SK-N-SH (cell line): ENCODE measurements at regions not wholly inside any gene's neighbourhood (a gene's known extent, or its start where the extent isn't known, plus 50 kb on each side); places are given as distances from the start of the nearest gene placed in this dataset.

Experiments
- CTCF ChIA-PET: fragments of 300-600, 350-600 bp; formaldehyde crosslinking; extraction: SDS; loops from one replicate; lab custom pipeline; 2021; lab: Yijun Ruan, JAX
- POLR2A ChIA-PET: fragments of 350-600 bp; sonication (Branson Sonifier 250); formaldehyde crosslinking; extraction: SDS; loops from one replicate; lab custom pipeline; 2020; ENCODE audit warnings: antibody characterized with exemption, inconsistent platforms; lab: Yijun Ruan, JAX
- DNase-seq: peaks from one replicate; pipeline ENCODE4 v3.0.0; 2012
- H2AFZ ChIP-seq: fragments of 200-600 bp; sonication (generic); 2 replicates; pipeline ENCODE4 v1.8.1; 2016; ENCODE audit warnings: antibody characterized with exemption, mild to moderate bottlenecking, low read depth
- H3F3A ChIP-seq: fragments of 200-600 bp; sonication (generic); replicated peaks from 2 replicates; pipeline ENCODE3; 2016; ENCODE audit warnings: antibody characterized with exemption, mild to moderate bottlenecking; ENCODE audit not compliant: insufficient read depth
- H3K27ac ChIP-seq, 2 experiments: fragments of 200-500 bp in 1 of 2; fragments of 200-600 bp in 1 of 2; sonication (Bioruptor generic) in 1 of 2; sonication (generic), shearing (Covaris generic) in 1 of 2; 2 replicates each; pipeline versions ENCODE4 v1.5.1 to v1.6.1; 2014 to 2016; ENCODE audit warnings: low read depth in 2 of 2, inconsistent platforms in 1 of 2, low read length in 1 of 2, mild to moderate bottlenecking in 1 of 2, mixed read lengths in 1 of 2
- H3K27me3 ChIP-seq: fragments of 200-600 bp; sonication (generic), shearing (Covaris generic); 2 replicates; pipeline ENCODE4 v1.6.1; 2016; ENCODE audit warnings: mixed run types; ENCODE audit not compliant: insufficient read depth
- H3K36me3 ChIP-seq, 2 experiments: fragments of 200-500 bp in 1 of 2; fragments of 200-600 bp in 1 of 2; sonication (Bioruptor generic) in 1 of 2; sonication (generic) in 1 of 2; replicated peaks in 1 of 2; 2 replicates each; pipeline versions ENCODE3 to v1.5.1; 2014 to 2016; ENCODE audit warnings: low read length in 1 of 2, mild to moderate bottlenecking in 1 of 2; ENCODE audit not compliant: insufficient read depth in 2 of 2, control insufficient read depth in 1 of 2
- H3K4me1 ChIP-seq, 2 experiments: fragments of 200-500 bp in 1 of 2; fragments of 200-600 bp in 1 of 2; sonication (Bioruptor generic) in 1 of 2; sonication (generic), shearing (Covaris generic) in 1 of 2; 2 replicates each; pipeline versions ENCODE4 v1.5.1 to v1.6.1; 2014 to 2016; ENCODE audit warnings: low read depth in 1 of 2, low read length in 1 of 2, mixed run types in 1 of 2; ENCODE audit not compliant: insufficient read depth in 2 of 2, control insufficient read depth in 1 of 2
- H3K4me2 ChIP-seq: fragments of 200-600 bp; sonication (generic), shearing (Covaris generic); 2 replicates; pipeline ENCODE4 v1.6.1; 2017; ENCODE audit warnings: mixed run types
- H3K4me3 ChIP-seq, 2 experiments: fragments of 200-500 bp in 1 of 2; fragments of 200-600 bp in 1 of 2; sonication (Bioruptor generic) in 1 of 2; sonication (generic), shearing (Covaris generic) in 1 of 2; 2 replicates each; pipeline versions ENCODE4 v1.5.1 to v1.8.1; 2014 to 2016; ENCODE audit warnings: low read depth in 2 of 2, inconsistent platforms in 1 of 2, low read length in 1 of 2, mild to moderate bottlenecking in 1 of 2, mixed read lengths in 1 of 2, moderate library complexity in 1 of 2
- H3K79me2 ChIP-seq: fragments of 200-600 bp; sonication (generic); 2 replicates; pipeline ENCODE4 v1.8.1; 2017; ENCODE audit warnings: mild to moderate bottlenecking; ENCODE audit not compliant: insufficient read depth
- H3K9ac ChIP-seq: fragments of 200-600 bp; sonication (generic); 2 replicates; pipeline ENCODE4 v1.6.1; 2017; ENCODE audit warnings: mixed run types
- H3K9me2 ChIP-seq: fragments of 200-600 bp; sonication (generic); 2 replicates; pipeline ENCODE4 v1.6.1; 2017; ENCODE audit warnings: mixed run types
- H3K9me3 ChIP-seq: fragments of 200-600 bp; sonication (generic); 2 replicates; pipeline ENCODE4 v1.6.1; 2017; ENCODE audit warnings: mixed run types, mild to moderate bottlenecking, moderate library complexity
- H4K20me1 ChIP-seq: fragments of 200-600 bp; sonication (generic); 2 replicates; pipeline ENCODE4 v1.6.1; 2017; ENCODE audit warnings: mild to moderate bottlenecking, mixed run types; ENCODE audit not compliant: insufficient read depth
- CHD2 ChIP-seq: fragments of 150-350 bp; IDR thresholded peaks from 2 replicates; pipeline ENCODE4 v1.6.1; 2018; ENCODE audit warnings: low read length; ENCODE audit not compliant: partially characterized antibody
- ELF1 ChIP-seq: IDR thresholded peaks from 2 replicates; pipeline ENCODE4 v1.4.0; 2012
- EP300 ChIP-seq, 2 experiments: IDR thresholded peaks; 2 replicates each; pipeline versions ENCODE4 v1.4.0 to v1.6.1; 2012; ENCODE audit warnings: borderline replicate concordance in 1 of 2, low read depth in 1 of 2, low read length in 1 of 2
- FOSL2 ChIP-seq: IDR thresholded peaks from 2 replicates; pipeline ENCODE4 v1.4.0; 2012; ENCODE audit warnings: low read depth, mild to moderate bottlenecking, moderate library complexity, borderline replicate concordance
- FOXJ3 ChIP-seq: sonication (generic); formaldehyde crosslinking; IDR thresholded peaks from 2 replicates; pipeline ENCODE4 v1.5.1; 2020; ENCODE audit warnings: mild to moderate bottlenecking, missing genetic modification reagents
- FOXM1 ChIP-seq: IDR thresholded peaks from 2 replicates; pipeline ENCODE4 v1.4.0; 2012; ENCODE audit warnings: low read depth, mild to moderate bottlenecking
- JUND ChIP-seq: IDR thresholded peaks from 2 replicates; pipeline ENCODE4 v1.4.0; 2012
- NFIC ChIP-seq: IDR thresholded peaks from 2 replicates; pipeline ENCODE4 v1.4.0; 2012; ENCODE audit warnings: borderline replicate concordance
- RAD21 ChIP-seq: IDR thresholded peaks from 2 replicates; pipeline ENCODE4 v1.6.1; 2012; ENCODE audit warnings: mild to moderate bottlenecking, low read length
- RCOR1 ChIP-seq: fragments of 150-350 bp; IDR thresholded peaks from 2 replicates; pipeline ENCODE4 v1.6.1; 2017; ENCODE audit warnings: antibody characterized with exemption, low read length
- RXRA ChIP-seq: IDR thresholded peaks from 2 replicates; pipeline ENCODE4 v1.4.0; 2012; ENCODE audit warnings: low read depth, mild to moderate bottlenecking, borderline replicate concordance
- SIN3A ChIP-seq: IDR thresholded peaks from 2 replicates; pipeline ENCODE4 v1.6.1; 2012; ENCODE audit warnings: low read depth, mild to moderate bottlenecking, low read length, moderate library complexity, borderline replicate concordance
- SMC3 ChIP-seq: IDR thresholded peaks from 2 replicates; pipeline ENCODE4 v1.6.1; 2012; ENCODE audit warnings: low read depth, low read length, improper control_type of control experiment
- WGBS: methylation state at CpG from one replicate; pipeline ENCODE4 v1.1.6; 2017; ENCODE audit warnings: low lambda C conversion rate; 5-methylcytosine and 5-hydroxymethylcytosine counted together
- TF ChIP-seq, protein P1 (sequence below): fragments of 200-600 bp; sonication (generic); IDR thresholded peaks from 2 replicates; pipeline ENCODE4 v1.6.1; 2017; ENCODE audit warnings: antibody characterized with exemption, mild to moderate bottlenecking, moderate library complexity
- TF ChIP-seq, protein P2 (sequence below): IDR thresholded peaks from 2 replicates; pipeline ENCODE4 v1.4.0; 2012; ENCODE audit warnings: low read depth, borderline replicate concordance
- TF ChIP-seq, protein P3 (sequence below): IDR thresholded peaks from 2 replicates; pipeline ENCODE4 v1.6.1; 2012; ENCODE audit warnings: mild to moderate bottlenecking, low read depth, low read length, moderate library complexity
- TF ChIP-seq, protein P4 (sequence below): fragments of 150-350 bp; IDR thresholded peaks from 2 replicates; pipeline ENCODE4 v1.6.1; 2016; ENCODE audit warnings: mild to moderate bottlenecking, low read depth, low read length

DNA sequence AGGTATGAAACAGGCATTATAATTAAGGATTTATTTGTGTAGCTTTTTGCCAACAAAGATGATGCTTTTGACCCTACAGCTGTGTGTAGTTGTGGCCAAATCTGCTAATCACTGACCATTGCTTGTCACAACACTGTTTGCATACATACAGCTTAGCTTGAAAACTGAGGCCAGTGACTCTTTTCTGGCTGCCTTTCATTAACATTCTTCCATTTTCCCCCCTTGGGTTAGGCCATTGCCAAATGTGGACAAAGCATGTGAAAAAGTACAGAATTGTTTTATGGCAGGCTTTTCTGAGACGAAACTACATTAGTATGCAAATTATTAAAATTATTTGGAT lies 263.3 kb downstream of the SLC16A7 start:
- ChIA-PET CTCF (interaction anchor here (0.6 kb wide), 1 partner anchor 557 kb away, joined by 3 read pairs; no protein-coding TSS in a partner anchor), POLR2A (no interaction called here)
- TF ChIP-seq FOSL2 (no peak), NFIC (no peak), JUND (no peak), RAD21 (no peak), FOXJ3 (CRISPR knock-in tag) (no peak), EP300 (IDR thresholded peaks at IDR 0.05; ENCODE audit: borderline replicate concordance in 1 of 2, low read depth in 1 of 2, low read length in 1 of 2) (no peak), CHD2 (no peak), RXRA (no peak), ELF1 (no peak), SMC3 (no peak), SIN3A (no peak), FOXM1 (no peak), RCOR1 (no peak)
- TF ChIP-seq, protein P1, sequence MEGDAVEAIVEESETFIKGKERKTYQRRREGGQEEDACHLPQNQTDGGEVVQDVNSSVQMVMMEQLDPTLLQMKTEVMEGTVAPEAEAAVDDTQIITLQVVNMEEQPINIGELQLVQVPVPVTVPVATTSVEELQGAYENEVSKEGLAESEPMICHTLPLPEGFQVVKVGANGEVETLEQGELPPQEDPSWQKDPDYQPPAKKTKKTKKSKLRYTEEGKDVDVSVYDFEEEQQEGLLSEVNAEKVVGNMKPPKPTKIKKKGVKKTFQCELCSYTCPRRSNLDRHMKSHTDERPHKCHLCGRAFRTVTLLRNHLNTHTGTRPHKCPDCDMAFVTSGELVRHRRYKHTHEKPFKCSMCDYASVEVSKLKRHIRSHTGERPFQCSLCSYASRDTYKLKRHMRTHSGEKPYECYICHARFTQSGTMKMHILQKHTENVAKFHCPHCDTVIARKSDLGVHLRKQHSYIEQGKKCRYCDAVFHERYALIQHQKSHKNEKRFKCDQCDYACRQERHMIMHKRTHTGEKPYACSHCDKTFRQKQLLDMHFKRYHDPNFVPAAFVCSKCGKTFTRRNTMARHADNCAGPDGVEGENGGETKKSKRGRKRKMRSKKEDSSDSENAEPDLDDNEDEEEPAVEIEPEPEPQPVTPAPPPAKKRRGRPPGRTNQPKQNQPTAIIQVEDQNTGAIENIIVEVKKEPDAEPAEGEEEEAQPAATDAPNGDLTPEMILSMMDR = no peak
- TF ChIP-seq, protein P2, sequence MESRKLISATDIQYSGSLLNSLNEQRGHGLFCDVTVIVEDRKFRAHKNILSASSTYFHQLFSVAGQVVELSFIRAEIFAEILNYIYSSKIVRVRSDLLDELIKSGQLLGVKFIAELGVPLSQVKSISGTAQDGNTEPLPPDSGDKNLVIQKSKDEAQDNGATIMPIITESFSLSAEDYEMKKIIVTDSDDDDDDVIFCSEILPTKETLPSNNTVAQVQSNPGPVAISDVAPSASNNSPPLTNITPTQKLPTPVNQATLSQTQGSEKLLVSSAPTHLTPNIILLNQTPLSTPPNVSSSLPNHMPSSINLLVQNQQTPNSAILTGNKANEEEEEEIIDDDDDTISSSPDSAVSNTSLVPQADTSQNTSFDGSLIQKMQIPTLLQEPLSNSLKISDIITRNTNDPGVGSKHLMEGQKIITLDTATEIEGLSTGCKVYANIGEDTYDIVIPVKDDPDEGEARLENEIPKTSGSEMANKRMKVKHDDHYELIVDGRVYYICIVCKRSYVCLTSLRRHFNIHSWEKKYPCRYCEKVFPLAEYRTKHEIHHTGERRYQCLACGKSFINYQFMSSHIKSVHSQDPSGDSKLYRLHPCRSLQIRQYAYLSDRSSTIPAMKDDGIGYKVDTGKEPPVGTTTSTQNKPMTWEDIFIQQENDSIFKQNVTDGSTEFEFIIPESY = no peak
- TF ChIP-seq, protein P3, sequence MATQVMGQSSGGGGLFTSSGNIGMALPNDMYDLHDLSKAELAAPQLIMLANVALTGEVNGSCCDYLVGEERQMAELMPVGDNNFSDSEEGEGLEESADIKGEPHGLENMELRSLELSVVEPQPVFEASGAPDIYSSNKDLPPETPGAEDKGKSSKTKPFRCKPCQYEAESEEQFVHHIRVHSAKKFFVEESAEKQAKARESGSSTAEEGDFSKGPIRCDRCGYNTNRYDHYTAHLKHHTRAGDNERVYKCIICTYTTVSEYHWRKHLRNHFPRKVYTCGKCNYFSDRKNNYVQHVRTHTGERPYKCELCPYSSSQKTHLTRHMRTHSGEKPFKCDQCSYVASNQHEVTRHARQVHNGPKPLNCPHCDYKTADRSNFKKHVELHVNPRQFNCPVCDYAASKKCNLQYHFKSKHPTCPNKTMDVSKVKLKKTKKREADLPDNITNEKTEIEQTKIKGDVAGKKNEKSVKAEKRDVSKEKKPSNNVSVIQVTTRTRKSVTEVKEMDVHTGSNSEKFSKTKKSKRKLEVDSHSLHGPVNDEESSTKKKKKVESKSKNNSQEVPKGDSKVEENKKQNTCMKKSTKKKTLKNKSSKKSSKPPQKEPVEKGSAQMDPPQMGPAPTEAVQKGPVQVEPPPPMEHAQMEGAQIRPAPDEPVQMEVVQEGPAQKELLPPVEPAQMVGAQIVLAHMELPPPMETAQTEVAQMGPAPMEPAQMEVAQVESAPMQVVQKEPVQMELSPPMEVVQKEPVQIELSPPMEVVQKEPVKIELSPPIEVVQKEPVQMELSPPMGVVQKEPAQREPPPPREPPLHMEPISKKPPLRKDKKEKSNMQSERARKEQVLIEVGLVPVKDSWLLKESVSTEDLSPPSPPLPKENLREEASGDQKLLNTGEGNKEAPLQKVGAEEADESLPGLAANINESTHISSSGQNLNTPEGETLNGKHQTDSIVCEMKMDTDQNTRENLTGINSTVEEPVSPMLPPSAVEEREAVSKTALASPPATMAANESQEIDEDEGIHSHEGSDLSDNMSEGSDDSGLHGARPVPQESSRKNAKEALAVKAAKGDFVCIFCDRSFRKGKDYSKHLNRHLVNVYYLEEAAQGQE = no peak
- TF ChIP-seq, protein P4, sequence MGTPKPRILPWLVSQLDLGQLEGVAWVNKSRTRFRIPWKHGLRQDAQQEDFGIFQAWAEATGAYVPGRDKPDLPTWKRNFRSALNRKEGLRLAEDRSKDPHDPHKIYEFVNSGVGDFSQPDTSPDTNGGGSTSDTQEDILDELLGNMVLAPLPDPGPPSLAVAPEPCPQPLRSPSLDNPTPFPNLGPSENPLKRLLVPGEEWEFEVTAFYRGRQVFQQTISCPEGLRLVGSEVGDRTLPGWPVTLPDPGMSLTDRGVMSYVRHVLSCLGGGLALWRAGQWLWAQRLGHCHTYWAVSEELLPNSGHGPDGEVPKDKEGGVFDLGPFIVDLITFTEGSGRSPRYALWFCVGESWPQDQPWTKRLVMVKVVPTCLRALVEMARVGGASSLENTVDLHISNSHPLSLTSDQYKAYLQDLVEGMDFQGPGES = no peak
- no peaks in the 10 kb centered on the region for H3K27me3 ChIP-seq
- H3K36me3 ChIP-seq = no peaks in the 10 kb centered on the region
- H3K27ac ChIP-seq = no peak overlapping the region
- H3K9me3 ChIP-seq = no peaks in the 10 kb centered on the region
- H3K9ac ChIP-seq = no peak overlapping the region
- no peaks in the 10 kb centered on the region for H3K9me2 ChIP-seq
- H3K4me2 ChIP-seq = no peak overlapping the region
- H4K20me1 ChIP-seq = no peaks in the 10 kb centered on the region
- 4% methylated on average over 1 of the region's 1 CpG for whole genome bisulfite sequencing
- no peak overlapping the region for H3K4me3 ChIP-seq
- H2AFZ ChIP-seq = no peak overlapping the region
- H3K4me1 ChIP-seq = no peaks in the 10 kb centered on the region
- no peak for DNase-seq
- H3F3A ChIP-seq = no peaks in the 10 kb centered on the region
- no peaks in the 10 kb centered on the region for H3K79me2 ChIP-seq
